GM18858 (cell line): ENCODE measurements at regions not wholly inside any gene's neighbourhood (a gene's known extent, or its start where the extent isn't known, plus 50 kb on each side); places are given as distances from the start of the nearest gene placed in this dataset.
"Not testable (repeated sequence)": the region's sequence is repeated elsewhere in the genome, so short reads cannot be mapped to it uniquely, and the experiment has no call there.

Source experiments
- ATAC-seq: cut with Tn5 transposase; IDR thresholded peaks from one replicate; pipeline ENCODE4 v1.9.1; 2021; ENCODE audit not compliant: unreplicated experiment

- ATAC-seq: no peak
Measured at GRCh38 chr4:19650903-19651864, 600.5 kb upstream of the SLIT2 start.

- ATAC-seq: no peak
Measured at GRCh38 chr4:19645589-19645988, 606.1 kb upstream of the SLIT2 start.

GRCh38 chr4:19636451-19636850 lies 615.3 kb upstream of the SLIT2 start:
- ATAC-seq: no peak

GRCh38 chr4:19631814-19632213 lies 619.9 kb upstream of the SLIT2 start:
- ATAC-seq: no peak

GRCh38 chr4:19623866-19624265 lies 627.8 kb upstream of the SLIT2 start:
- ATAC-seq: no peak

- ATAC-seq: no peak
Measured at GRCh38 chr4:19615086-19615689, 636.5 kb upstream of the SLIT2 start.

GRCh38 chr4:19614171-19614570 lies 637.5 kb upstream of the SLIT2 start:
- ATAC-seq: no peak

GRCh38 chr4:19596342-19596741 lies 655.4 kb upstream of the SLIT2 start:
- ATAC-seq: no peak

- ATAC-seq: no peak
Measured at GRCh38 chr4:19592391-19592790, 659.3 kb upstream of the SLIT2 start.

GRCh38 chr4:19583827-19584569 lies 667.7 kb upstream of the SLIT2 start:
- ATAC-seq: no peak

GRCh38 chr4:19580095-19580494 lies 671.6 kb upstream of the SLIT2 start:
- no peak for ATAC-seq

GRCh38 chr4:19579608-19580007 lies 672.1 kb upstream of the SLIT2 start:
- no peak for ATAC-seq

GRCh38 chr4:19577097-19577496 lies 674.6 kb upstream of the SLIT2 start:
- no peak for ATAC-seq

- no peak for ATAC-seq
Measured at GRCh38 chr4:19575924-19576323, 675.8 kb upstream of the SLIT2 start.

- ATAC-seq: no peak
Measured at GRCh38 chr4:19566041-19566440, 685.7 kb upstream of the SLIT2 start.

- ATAC-seq: no peak
Measured at GRCh38 chr4:19562456-19562855, 689.2 kb upstream of the SLIT2 start.

- ATAC-seq: no peak
Measured at GRCh38 chr4:19557161-19557560, 694.5 kb upstream of the SLIT2 start.

- not testable (repeated sequence) for ATAC-seq
Measured at GRCh38 chr4:19556276-19556675, 695.4 kb upstream of the SLIT2 start.

GRCh38 chr4:19547463-19547862 lies 704.2 kb upstream of the SLIT2 start:
- no peak for ATAC-seq

GRCh38 chr4:19544446-19545125 lies 707.1 kb upstream of the SLIT2 start:
- no peak for ATAC-seq
